ENCODE measurements at regions not wholly inside any gene's neighbourhood (a gene's known extent, or its start where the extent isn't known, plus 50 kb on each side); places are given as distances from the start of the nearest gene placed in this dataset.

- in situ Hi-C loops (cut with HindIII; ENCODE audit: low pct_unique_long_range_greater_than_20kb, low sequenced_read_pairs) (no loop called here), intact Hi-C loops (cut with micrococcal nuclease; ENCODE audit: unreplicated experiment) (no loop called here)
- POLR2A ChIA-PET = no interaction called here
- Histone ChIP-seq H3K4me1 (ENCODE audit: control insufficient read depth, insufficient read depth, low read length) (no peaks in the 10 kb centered on the region; the same call in 1 of the 2 replicates), H3K36me3 (ENCODE audit: control insufficient read depth, insufficient read depth, low read length) (no peaks in the 10 kb centered on the region), H3K27ac (ENCODE audit: low read length) (no peak overlapping the region), H3K27me3 (ENCODE audit: control insufficient read depth, insufficient read depth, low read length) (no peaks in the 10 kb centered on the region), H3K9me3 (ENCODE audit: control insufficient read depth, insufficient read depth, low read depth, low read length) (no peaks in the 10 kb centered on the region), H3K4me3 (ENCODE audit: low read depth in 2 of 2, low read length in 2 of 2) (no peak overlapping the region)
- BruUV-seq (replicated peaks) = no TSS peak
- CTCF ChIA-PET = no interaction called here
- TF ChIP-seq REST (IDR thresholded peaks at IDR 0.05; ENCODE audit: insufficient read depth in 1 of 2, low read depth in 2 of 2, low read length in 1 of 2) (no peak), POLR2AphosphoS5 (IDR thresholded peaks at IDR 0.05; ENCODE audit: low read depth, low read length) (no peak)
- no peak for DNase-seq (ENCODE audit: low read depth, low spot score)
- ATAC-seq = no peak
These were observed 640.7 kb downstream of the IRS1 start for GRCh38 chr2:226158940-226159339.

GRCh38 chr2:226158229-226158628 lies 641.4 kb downstream of the IRS1 start:
- Histone ChIP-seq H3K9me3 (ENCODE audit: control insufficient read depth, insufficient read depth, low read depth, low read length) (no peaks in the 10 kb centered on the region), H3K27ac (ENCODE audit: low read length) (no peak overlapping the region), H3K4me3 (ENCODE audit: low read depth in 2 of 2, low read length in 2 of 2) (no peak overlapping the region), H3K27me3 (ENCODE audit: control insufficient read depth, insufficient read depth, low read length) (no peaks in the 10 kb centered on the region), H3K4me1 (ENCODE audit: control insufficient read depth, insufficient read depth, low read length) (no peaks in the 10 kb centered on the region; the same call in 1 of the 2 replicates), H3K36me3 (ENCODE audit: control insufficient read depth, insufficient read depth, low read length) (no peaks in the 10 kb centered on the region)
- TF ChIP-seq POLR2AphosphoS5 (IDR thresholded peaks at IDR 0.05; ENCODE audit: low read depth, low read length) (no peak), CTCF (IDR thresholded peaks at IDR 0.05) (no peak), REST (IDR thresholded peaks at IDR 0.05; ENCODE audit: insufficient read depth in 1 of 2, low read depth in 2 of 2, low read length in 1 of 2) (no peak)
- in situ Hi-C loops (cut with HindIII; ENCODE audit: low pct_unique_long_range_greater_than_20kb, low sequenced_read_pairs) = no loop called here
- ATAC-seq (no peak), DNase-seq (ENCODE audit: low read depth, low spot score) (no peak)
- ChIA-PET CTCF (no interaction called here), POLR2A (no interaction called here)
- BruUV-seq (replicated peaks) = no TSS peak
- intact Hi-C loops (cut with micrococcal nuclease; ENCODE audit: unreplicated experiment) = no loop called here

Measured in Panc1 (cell line).